Suprapubic skin (tissue), 4 donors: ENCODE measurements at regions not wholly inside any gene's neighbourhood (a gene's known extent, or its start where the extent isn't known, plus 50 kb on each side); places are given as distances from the start of the nearest gene placed in this dataset.
"Not testable (repeated sequence)": the region's sequence is repeated elsewhere in the genome, so short reads cannot be mapped to it uniquely, and the experiment has no call there.

Source experiments
- DNase-seq, 2 donors: peaks; one replicate each; pipeline ENCODE4 v3.0.0-alpha.2; 2019; ENCODE audit warnings: low spot score in 2 of 2
- H3K27ac ChIP-seq: fragments of 200-600 bp; sonication (generic); one replicate; pipeline ENCODE4 v1.5.1; 2019
- H3K27me3 ChIP-seq: fragments of 200-600 bp; sonication (generic); one replicate; pipeline ENCODE4 v1.5.1; 2019
- H3K36me3 ChIP-seq: fragments of 200-600 bp; sonication (generic); one replicate; pipeline ENCODE4 v1.5.1; 2019
- H3K4me1 ChIP-seq: fragments of 200-600 bp; sonication (generic); one replicate; pipeline ENCODE4 v1.5.1; 2019
- H3K4me3 ChIP-seq: fragments of 200-600 bp; sonication (generic); one replicate; pipeline ENCODE4 v1.5.1; 2019; ENCODE audit warnings: mild to moderate bottlenecking
- H3K9me3 ChIP-seq: fragments of 200-600 bp; sonication (generic); one replicate; pipeline ENCODE4 v1.5.1; 2019
- CTCF ChIP-seq, 2 donors: fragments of 200-600 bp in 1 of 2; fragments of 450-650 bp in 1 of 2; sonication (generic) in 1 of 2; IDR thresholded peaks; one replicate each; pipeline ENCODE4 v1.5.1; 2016 to 2019; ENCODE audit warnings: antibody characterized with exemption in 2 of 2, mild to moderate bottlenecking in 1 of 2, moderate library complexity in 1 of 2
- EP300 ChIP-seq: sonication (generic); formaldehyde crosslinking; IDR thresholded peaks from one replicate; pipeline ENCODE4 v1.6.1; 2017; ENCODE audit warnings: antibody characterized with exemption
- POLR2A ChIP-seq, 2 donors: fragments of 450-650 bp; IDR thresholded peaks; one replicate each; pipeline ENCODE4 v1.6.1; 2017; ENCODE audit warnings: antibody characterized with exemption in 2 of 2, mild to moderate bottlenecking in 2 of 2, moderate library complexity in 2 of 2
- POLR2AphosphoS5 ChIP-seq, 3 donors: sonication (generic); formaldehyde crosslinking; IDR thresholded peaks; one replicate each; pipeline ENCODE4 v1.6.1; 2017; ENCODE audit warnings: antibody characterized with exemption in 3 of 3
- WGBS: methylation state at CpG from one replicate; pipeline ENCODE4 v1.1.5; 2018; 5-methylcytosine and 5-hydroxymethylcytosine counted together

- no peaks in the 10 kb centered on the region for H3K9me3 ChIP-seq
- WGBS = 59% methylated on average over 1 of the region's 1 CpG
- H3K36me3 ChIP-seq = no peaks in the 10 kb centered on the region
- H3K27me3 ChIP-seq = no peaks in the 10 kb centered on the region
- DNase-seq = no peak
- no peaks in the 10 kb centered on the region for H3K4me1 ChIP-seq
- no peak overlapping the region for H3K4me3 ChIP-seq
- H3K27ac ChIP-seq = no peak overlapping the region
- TF ChIP-seq POLR2AphosphoS5 (IDR thresholded peaks at IDR 0.05) (no peak), POLR2A (IDR thresholded peaks at IDR 0.05) (no peak)
Measured at GRCh38 chr18:25495606-25496005, 143.6 kb upstream of the ZNF521 start.

- WGBS = 73% methylated on average over 1 of the region's 1 CpG
Measured at GRCh38 chr18:25494888-25495287, 142.9 kb upstream of the ZNF521 start.

GRCh38 chr18:25493401-25493800 lies 141.4 kb upstream of the ZNF521 start:
- Histone ChIP-seq H3K4me1 (no peaks in the 10 kb centered on the region), H3K4me3 (no peak overlapping the region), H3K27me3 (no peaks in the 10 kb centered on the region), H3K9me3 (no peaks in the 10 kb centered on the region), H3K36me3 (no peaks in the 10 kb centered on the region), H3K27ac (no peak overlapping the region)
- DNase-seq = no peak
- TF ChIP-seq POLR2AphosphoS5 (IDR thresholded peaks at IDR 0.05) (no peak), CTCF (IDR thresholded peaks at IDR 0.05) (no peak), EP300 (no peak), POLR2A (IDR thresholded peaks at IDR 0.05) (no peak)

More at GRCh38 chr18:25494888-25495287, 142.9 kb upstream of the ZNF521 start:
- Histone ChIP-seq H3K4me1 (no peaks in the 10 kb centered on the region), H3K27ac (no peak overlapping the region), H3K36me3 (no peaks in the 10 kb centered on the region), H3K4me3 (no peak overlapping the region), H3K9me3 (no peaks in the 10 kb centered on the region), H3K27me3 (no peaks in the 10 kb centered on the region)
- TF ChIP-seq POLR2AphosphoS5 (IDR thresholded peaks at IDR 0.05) (no peak), EP300 (no peak), POLR2A (IDR thresholded peaks at IDR 0.05) (no peak), CTCF (IDR thresholded peaks at IDR 0.05) (no peak)
- no peak for DNase-seq

- no peak for DNase-seq
- H3K4me1 ChIP-seq = no peaks in the 10 kb centered on the region
- no peaks in the 10 kb centered on the region for H3K27me3 ChIP-seq
- no peaks in the 10 kb centered on the region for H3K9me3 ChIP-seq
- TF ChIP-seq POLR2AphosphoS5 (IDR thresholded peaks at IDR 0.05) (no peak), POLR2A (IDR thresholded peaks at IDR 0.05) (no peak), EP300 (no peak), CTCF (IDR thresholded peaks at IDR 0.05) (no peak)
- H3K4me3 ChIP-seq = no peak overlapping the region
- H3K27ac ChIP-seq = no peak overlapping the region
- WGBS = 57% methylated on average over 4 of the region's 4 CpGs
- no peaks in the 10 kb centered on the region for H3K36me3 ChIP-seq
Measured at GRCh38 chr18:25490316-25490715, 138.3 kb upstream of the ZNF521 start.

GRCh38 chr18:25473008-25473407 lies 121.0 kb upstream of the ZNF521 start:
- 61% methylated on average over 2 of the region's 2 CpGs for WGBS
- no peak for DNase-seq
- no peak for TF ChIP-seq EP300
- no peak for TF ChIP-seq POLR2A (IDR thresholded peaks at IDR 0.05)
- TF ChIP-seq POLR2AphosphoS5 (IDR thresholded peaks at IDR 0.05) = no peak
- no peak for TF ChIP-seq CTCF (IDR thresholded peaks at IDR 0.05)
- Histone ChIP-seq H3K4me1 (no peaks in the 10 kb centered on the region), H3K36me3 (no peaks in the 10 kb centered on the region), H3K4me3 (no peak overlapping the region), H3K27ac (no peak overlapping the region), H3K9me3 (no peaks in the 10 kb centered on the region), H3K27me3 (no peaks in the 10 kb centered on the region)

GRCh38 chr18:25470756-25471524 lies 119.0 kb upstream of the ZNF521 start:
- not testable (repeated sequence) for DNase-seq, H3K4me3 ChIP-seq, H3K9me3 ChIP-seq, H3K36me3 ChIP-seq, H3K27ac ChIP-seq, H3K27me3 ChIP-seq
- peaks cover 10% of the 10 kb centered on the region for H3K4me1 ChIP-seq
- 93% methylated on average over 7 of the region's 7 CpGs for WGBS
